ENCODE measurements at regions not wholly inside any gene's neighbourhood (a gene's known extent, or its start where the extent isn't known, plus 50 kb on each side); places are given as distances from the start of the nearest gene placed in this dataset.

GRCh38 chr15:47492195-47492594, 225.1 kb upstream of the SEMA6D start:
- H3K4me3 ChIP-seq (replicated peaks in 1 of 2; ENCODE audit: low read depth in 1 of 2, low read length in 2 of 2): no peak overlapping the region
- no peaks in the 10 kb centered on the region for H3K36me3 ChIP-seq (ENCODE audit: control insufficient read depth in 1 of 2, insufficient read depth in 2 of 2, low read length in 2 of 2)
- TF ChIP-seq ZNF274 (IDR thresholded peaks at IDR 0.05; ENCODE audit: low read depth, low read length) (no peak), EZH2 (IDR thresholded peaks at IDR 0.05) (no peak), ELF1 (IDR thresholded peaks at IDR 0.05; ENCODE audit: borderline replicate concordance, low read depth) (no peak), CEBPB (IDR thresholded peaks at IDR 0.05; ENCODE audit: low read depth) (no peak), EGR1 (IDR thresholded peaks at IDR 0.05; ENCODE audit: low read depth) (no peak), CBX3 (IDR thresholded peaks at IDR 0.05; ENCODE audit: low read depth) (no peak), POLR2AphosphoS5 (IDR thresholded peaks at IDR 0.05; ENCODE audit: low read depth, low read length) (no peak), SRF (IDR thresholded peaks at IDR 0.05; ENCODE audit: low read depth) (no peak), ZFX (IDR thresholded peaks at IDR 0.05) (no peak), TCF7L2 (IDR thresholded peaks at IDR 0.05; ENCODE audit: borderline replicate concordance, extremely low read depth, insufficient read depth, insufficient read length) (no peak), SP1 (IDR thresholded peaks at IDR 0.05; ENCODE audit: low read depth) (no peak), CTCF (IDR thresholded peaks at IDR 0.05 in 2 of 3, conservative IDR thresholded peaks at IDR 0.05 in 1 of 3; ENCODE audit: borderline replicate concordance in 1 of 3, insufficient read depth in 1 of 3, low read depth in 2 of 3, low read length in 2 of 3) (no peak), ZBTB33 (IDR thresholded peaks at IDR 0.05; ENCODE audit: extremely low read depth, insufficient replicate concordance, low read length) (no peak), REST (IDR thresholded peaks at IDR 0.05; ENCODE audit: low read depth) (no peak)
- no peaks in the 10 kb centered on the region for H4K20me1 ChIP-seq (ENCODE audit: insufficient read depth)
- no peak overlapping the region for H3K4me2 ChIP-seq (ENCODE audit: low read length)
- H3K27ac ChIP-seq (ENCODE audit: low read depth, low read length): no peak overlapping the region
- peaks cover 9 to 31% of the 10 kb centered on the region in 2 experiments; a peak in 3 of 4 replicates for H3K9me3 ChIP-seq (ENCODE audit: control insufficient read depth in 1 of 2, insufficient read depth in 1 of 2, low read depth in 1 of 2, low read length in 2 of 2)
- no peaks in the 10 kb centered on the region for H3K4me1 ChIP-seq (ENCODE audit: control insufficient read depth in 1 of 2, insufficient read depth in 2 of 2, low read length in 2 of 2)
- no peak for DNase-seq (ENCODE audit: low read depth, low spot score)
- H2AFZ ChIP-seq (ENCODE audit: low read depth, low read length, poor library complexity, severe bottlenecking): no peak overlapping the region
- no peaks in the 10 kb centered on the region for H3K9me2 ChIP-seq (ENCODE audit: insufficient read depth)
- POLR2A ChIA-PET: no interaction called here
- H3K27me3 ChIP-seq (ENCODE audit: insufficient read depth, low read length): no peaks in the 10 kb centered on the region
- H3K79me2 ChIP-seq (ENCODE audit: insufficient read depth, low read length): no peaks in the 10 kb centered on the region
- BruUV-seq (replicated peaks): no TSS peak
- no peak for ATAC-seq
- RAD21 ChIA-PET (ENCODE audit: low non-redundant PET in 1 of 2, low total read pairs in 2 of 2, uncharacterized antibody in 2 of 2, unreplicated experiment in 2 of 2): no interaction called here
- intact Hi-C loops (cut with micrococcal nuclease): no loop called here
- H3K9ac ChIP-seq (ENCODE audit: low read length): no peak overlapping the region
- CTCF ChIA-PET: no interaction called here

Data from HCT116 (cell line).